ENCODE measurements at regions not wholly inside any gene's neighbourhood (a gene's known extent, or its start where the extent isn't known, plus 50 kb on each side); places are given as distances from the start of the nearest gene placed in this dataset.
A peak's percentile ranks its signal among the peaks of the same experiment; 100 is the strongest.

GRCh38 chr12:126185025-126185424, 1119.8 kb downstream of the AACS start:
- Histone ChIP-seq H2AFZ (replicated peaks) (no peak overlapping the region), H3K36me3 (no peaks in the 10 kb centered on the region), H3K27ac (no peak overlapping the region), H3K4me1 (no peaks in the 10 kb centered on the region), H3F3A (ENCODE audit: low read depth) (no peaks in the 10 kb centered on the region), H3K9me3 (ENCODE audit: low read depth) (no peaks in the 10 kb centered on the region), H3K4me3 (no peak overlapping the region), H3K4me2 (no peak overlapping the region), H3K27me3 (peaks cover 16% of the 10 kb centered on the region), H3K79me2 (ENCODE audit: low read depth) (no peaks in the 10 kb centered on the region), H3K9ac (no peak overlapping the region), H4K20me1 (ENCODE audit: low read depth) (no peaks in the 10 kb centered on the region)
- TF ChIP-seq CTCF (IDR thresholded peaks at IDR 0.05) (no peak), EZH2phosphoT487 (IDR thresholded peaks at IDR 0.05) (no peak), EZH2 (IDR thresholded peaks at IDR 0.05) (no peak)
- DNase-seq (ENCODE audit: low spot score), result no peak
- H3K36me3 Mint-ChIP-seq, result peaks cover 3% of the 10 kb centered on the region
- H3K27me3 Mint-ChIP-seq (ENCODE audit: insufficient read depth, low read depth), result peaks cover 7% of the 10 kb centered on the region
- no peaks in the 10 kb centered on the region for H3K4me1 Mint-ChIP-seq
- H3K4me3 Mint-ChIP-seq, result no peak overlapping the region
- H3K27ac Mint-ChIP-seq, result no peak overlapping the region
- H3K9me3 Mint-ChIP-seq, result peaks cover 5% of the 10 kb centered on the region

DNA sequence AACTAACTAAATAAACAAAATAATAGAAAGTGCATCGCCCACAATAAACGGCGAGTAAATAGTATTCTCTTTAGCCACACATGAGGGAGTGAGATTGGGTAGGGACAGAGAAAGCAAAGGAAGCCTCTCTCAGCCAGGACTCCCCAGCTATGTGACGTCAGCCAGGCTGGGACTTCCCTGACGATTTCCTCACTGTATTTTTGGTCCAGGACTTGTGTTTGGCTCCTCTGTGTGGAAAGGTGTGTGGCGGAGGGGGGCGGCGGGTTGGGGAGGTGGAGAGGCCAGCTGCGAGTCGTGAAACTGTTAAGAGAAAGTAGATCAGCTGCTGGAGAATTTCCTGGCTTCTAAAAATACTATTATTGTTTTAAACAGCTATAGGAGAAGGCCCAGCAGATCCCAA, 1124.6 kb downstream of the AACS start:
- H3K9me3 Mint-ChIP-seq, result peaks cover 2% of the 10 kb centered on the region

DNA sequence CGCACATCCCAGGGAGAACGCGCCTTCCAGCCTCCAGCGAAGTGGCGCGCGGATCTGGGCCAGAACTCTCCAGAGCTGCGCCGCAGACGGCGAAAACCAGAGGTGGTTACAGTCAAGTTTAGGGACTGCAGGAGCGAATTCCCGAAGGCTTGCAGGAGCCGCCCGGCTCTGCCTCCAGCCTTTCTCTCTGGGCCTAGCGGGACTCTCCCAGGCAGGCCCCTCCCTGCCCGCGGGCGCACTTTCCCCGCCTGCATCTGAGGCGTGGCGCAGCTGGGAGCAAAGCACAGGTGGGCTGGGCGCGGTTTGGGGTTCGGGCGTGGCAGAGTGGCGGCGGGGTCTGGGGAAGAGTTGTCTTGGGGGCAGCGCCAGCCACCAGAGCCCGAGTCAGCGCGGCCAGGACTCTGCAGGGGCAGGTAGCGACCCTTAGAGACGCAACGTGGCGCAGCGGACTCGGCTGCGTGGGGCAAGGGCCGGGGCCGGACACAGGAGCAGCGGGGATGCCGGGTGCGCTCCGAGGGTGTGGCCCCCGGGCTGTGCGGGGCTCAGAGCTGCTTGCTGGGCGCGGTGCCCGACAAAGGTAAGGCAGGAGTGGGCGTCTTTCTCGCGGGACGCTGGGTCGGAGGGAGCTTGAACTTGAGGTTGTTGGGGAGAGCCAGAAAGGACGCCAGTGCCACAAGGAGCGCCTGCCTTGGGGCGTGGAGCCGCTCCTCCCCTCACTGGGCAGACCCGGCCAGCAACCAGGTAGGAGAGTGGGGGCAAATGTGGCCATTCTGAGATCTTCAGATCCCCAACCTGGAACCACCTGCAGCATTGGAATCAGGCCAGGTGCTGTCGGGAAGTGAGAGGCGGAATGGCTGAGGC, 1126.0 kb downstream of the AACS start:
- Mint-ChIP-seq H3K36me3 (no peaks in the 10 kb centered on the region), H3K27me3 (ENCODE audit: insufficient read depth, low read depth) (peaks cover 25% of the 10 kb centered on the region), H3K4me1 (no peaks in the 10 kb centered on the region), H3K4me3 (peak overlapping the region; percentile 73), H3K27ac (no peak overlapping the region), H3K9me3 (peaks cover 2% of the 10 kb centered on the region)
- DNase-seq (ENCODE audit: low spot score), result peak; percentile 64
- H3K9ac ChIP-seq, result no peak overlapping the region
- no peak for TF ChIP-seq CTCF (IDR thresholded peaks at IDR 0.05)
- TF ChIP-seq EZH2 (IDR thresholded peaks at IDR 0.05), result peak; percentile 93
- TF ChIP-seq EZH2phosphoT487 (IDR thresholded peaks at IDR 0.05), result peak; percentile 21
- H3K4me3 ChIP-seq, result peak overlapping the region; percentile 58
- H3F3A ChIP-seq (ENCODE audit: low read depth), result no peaks in the 10 kb centered on the region
- no peak overlapping the region for H3K27ac ChIP-seq
- peak overlapping the region; percentile 84 for H2AFZ ChIP-seq (replicated peaks)
- H3K4me2 ChIP-seq, result peak overlapping the region; percentile 90
- no peaks in the 10 kb centered on the region for H3K9me3 ChIP-seq (ENCODE audit: low read depth)
- no peaks in the 10 kb centered on the region for H4K20me1 ChIP-seq (ENCODE audit: low read depth)
- H3K27me3 ChIP-seq, result peaks cover 51% of the 10 kb centered on the region
- H3K79me2 ChIP-seq (ENCODE audit: low read depth), result no peaks in the 10 kb centered on the region
- no peaks in the 10 kb centered on the region for H3K36me3 ChIP-seq
- no peaks in the 10 kb centered on the region for H3K4me1 ChIP-seq

More for the DNA sequence above, 1124.6 kb downstream of the AACS start:
- peak overlapping the region; percentile 90 for H3K4me2 ChIP-seq
- H3K27me3 ChIP-seq, result peaks cover 51% of the 10 kb centered on the region
- Mint-ChIP-seq H3K27me3 (ENCODE audit: insufficient read depth, low read depth) (peaks cover 22% of the 10 kb centered on the region), H3K36me3 (no peaks in the 10 kb centered on the region), H3K4me1 (no peaks in the 10 kb centered on the region), H3K27ac (no peak overlapping the region), H3K4me3 (no peak overlapping the region)
- H2AFZ ChIP-seq (replicated peaks), result no peak overlapping the region
- no peaks in the 10 kb centered on the region for H3K4me1 ChIP-seq
- H3K36me3 ChIP-seq, result no peaks in the 10 kb centered on the region
- TF ChIP-seq EZH2phosphoT487 (IDR thresholded peaks at IDR 0.05) (no peak), EZH2 (IDR thresholded peaks at IDR 0.05) (no peak)
- no peak for DNase-seq (ENCODE audit: low spot score)
- H3K9ac ChIP-seq, result no peak overlapping the region
- no peaks in the 10 kb centered on the region for H3K79me2 ChIP-seq (ENCODE audit: low read depth)
- no peaks in the 10 kb centered on the region for H3K9me3 ChIP-seq (ENCODE audit: low read depth)
- no peaks in the 10 kb centered on the region for H4K20me1 ChIP-seq (ENCODE audit: low read depth)
- no peak overlapping the region for H3K4me3 ChIP-seq
- no peak overlapping the region for H3K27ac ChIP-seq
- H3F3A ChIP-seq (ENCODE audit: low read depth), result no peaks in the 10 kb centered on the region

DNA sequence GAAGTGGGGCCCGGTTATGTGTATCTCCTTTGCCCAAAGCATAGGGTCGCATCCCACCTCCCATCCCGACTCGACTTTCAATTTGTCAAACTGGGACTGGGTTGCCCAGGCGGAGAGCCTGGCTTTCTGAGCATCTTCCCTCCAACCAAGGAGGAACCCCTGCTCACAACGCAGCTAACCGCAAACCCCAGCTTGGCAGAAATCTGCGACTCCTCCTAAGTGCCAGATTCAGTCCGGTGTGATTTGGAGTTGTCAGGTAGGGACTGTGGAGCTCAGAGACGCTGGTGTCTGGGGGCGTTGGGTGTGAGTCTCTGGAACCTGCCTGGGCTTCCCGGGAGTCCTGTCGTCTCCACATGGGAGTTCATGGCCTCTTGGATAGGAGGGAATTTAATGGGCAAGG, 1126.7 kb downstream of the AACS start:
- no peak overlapping the region for H2AFZ ChIP-seq (replicated peaks)
- Mint-ChIP-seq H3K4me3 (no peak overlapping the region), H3K9me3 (peaks cover 2% of the 10 kb centered on the region), H3K36me3 (no peaks in the 10 kb centered on the region), H3K27me3 (ENCODE audit: insufficient read depth, low read depth) (peaks cover 25% of the 10 kb centered on the region), H3K27ac (no peak overlapping the region), H3K4me1 (no peaks in the 10 kb centered on the region)
- H3K9me3 ChIP-seq (ENCODE audit: low read depth), result no peaks in the 10 kb centered on the region
- H3K36me3 ChIP-seq, result no peaks in the 10 kb centered on the region
- no peak overlapping the region for H3K4me3 ChIP-seq
- TF ChIP-seq CTCF (IDR thresholded peaks at IDR 0.05) (no peak), EZH2phosphoT487 (IDR thresholded peaks at IDR 0.05) (no peak), EZH2 (IDR thresholded peaks at IDR 0.05) (no peak)
- no peaks in the 10 kb centered on the region for H3K4me1 ChIP-seq
- no peaks in the 10 kb centered on the region for H4K20me1 ChIP-seq (ENCODE audit: low read depth)
- no peak overlapping the region for H3K4me2 ChIP-seq
- H3K27ac ChIP-seq, result no peak overlapping the region
- DNase-seq (ENCODE audit: low spot score), result no peak
- peaks cover 51% of the 10 kb centered on the region for H3K27me3 ChIP-seq
- no peak overlapping the region for H3K9ac ChIP-seq
- H3K79me2 ChIP-seq (ENCODE audit: low read depth), result no peaks in the 10 kb centered on the region
- H3F3A ChIP-seq (ENCODE audit: low read depth), result no peaks in the 10 kb centered on the region
